Spleen (tissue), 11 donors: ENCODE measurements at regions not wholly inside any gene's neighbourhood (a gene's known extent, or its start where the extent isn't known, plus 50 kb on each side); places are given as distances from the start of the nearest gene placed in this dataset.

Experiments
- DNase-seq: peaks from one replicate; pipeline ENCODE4 v3.0.0-alpha.2; 2020
- H3K27ac ChIP-seq, 8 donors: fragments of 200-600 bp; sonication (generic) in 7 of 8; 1 replicate in 4 of 8; 2 replicates in 4 of 8; pipeline versions ENCODE4 v1.5.0 to v1.8.0; 2016 to 2021; ENCODE audit warnings: inconsistent platforms in 4 of 8, mild to moderate bottlenecking in 4 of 8, moderate library complexity in 1 of 8
- H3K27me3 ChIP-seq, 7 donors: fragments of 200-600 bp; sonication (generic) in 6 of 7; replicated peaks in 1 of 7; 1 replicate in 4 of 7; 2 replicates in 3 of 7; pipeline versions ENCODE4 v1.5.0 to v1.8.0; 2016 to 2021; ENCODE audit warnings: inconsistent platforms in 3 of 7, mild to moderate bottlenecking in 1 of 7
- H3K36me3 ChIP-seq, 6 donors: fragments of 200-600 bp; sonication (generic) in 5 of 6; 1 replicate in 4 of 6; 2 replicates in 2 of 6; pipeline versions ENCODE4 v1.5.0 to v1.8.0; 2016 to 2021; ENCODE audit warnings: inconsistent platforms in 2 of 6
- H3K4me1 ChIP-seq, 6 donors: fragments of 200-600 bp; sonication (generic) in 5 of 6; 1 replicate in 3 of 6; 2 replicates in 3 of 6; pipeline versions ENCODE4 v1.5.0 to v1.8.0; 2016 to 2021; ENCODE audit warnings: inconsistent platforms in 3 of 6
- H3K4me3 ChIP-seq, 8 donors: fragments of 200-600 bp; sonication (generic) in 7 of 8; 1 replicate in 4 of 8; 2 replicates in 4 of 8; pipeline versions ENCODE4 v1.5.0 to v1.8.0; 2016 to 2021; ENCODE audit warnings: inconsistent platforms in 4 of 8, mild to moderate bottlenecking in 4 of 8, moderate library complexity in 2 of 8
- H3K9me3 ChIP-seq, 8 donors: fragments of 200-600 bp; sonication (generic) in 7 of 8; 1 replicate in 4 of 8; 2 replicates in 4 of 8; pipeline versions ENCODE4 v1.5.0 to v1.8.0; 2016 to 2021; ENCODE audit warnings: inconsistent platforms in 4 of 8
- CTCF ChIP-seq, 11 experiments: fragments of 200-600 bp in 7 of 11; fragments of 450-650 bp in 4 of 11; sonication (generic) in 4 of 11; IDR thresholded peaks in 8 of 11; conservative IDR thresholded peaks in 3 of 11; 1 replicate in 7 of 11; 2 replicates in 4 of 11; pipeline versions ENCODE4 v1.4.0 to v1.8.0; 2016 to 2021; ENCODE audit warnings: antibody characterized with exemption in 11 of 11, inconsistent platforms in 4 of 11, mild to moderate bottlenecking in 1 of 11
- POLR2A ChIP-seq, 3 donors: fragments of 450-650 bp; IDR thresholded peaks; one replicate each; pipeline ENCODE4 v1.5.1; 2017; ENCODE audit warnings: antibody characterized with exemption in 3 of 3, mild to moderate bottlenecking in 1 of 3
- POLR2AphosphoS5 ChIP-seq, 3 donors: sonication (generic); formaldehyde crosslinking; IDR thresholded peaks; one replicate each; pipeline ENCODE4 v1.5.1; 2017; ENCODE audit warnings: antibody characterized with exemption in 3 of 3
- WGBS, 5 donors: extraction: QIAGEN DNeasy Blood & Tissue Kit in 3 of 5; methylation state at CpG; one replicate each; pipeline versions ENCODE4 v1.1.5 to v1.1.7; 2013 to 2018; 5-methylcytosine and 5-hydroxymethylcytosine counted together
- intact Hi-C: fragments of 100-400 bp; cut with DNase I; formaldehyde crosslinking; loops from one replicate; pipeline ENCODE4 v1.15.0; 2023; ENCODE audit warnings: low total_unique reads
- donor health status: healthy with polysubstance abuse.
- donor health status: DM: no; HTN: no; CAD: no; lungs with moderate emphysema.
- donor health status: DM: no; HTN: no; CAD: no.
- donor health status: Bipolar disorder and iron deficiency.
- donor health status: healthy.
- donor health status: DM: no; HTN: no; CAD: no.
- donor health status: DM: yes; HTN: yes; CAD: no.

GRCh38 chr9:117783828-117784227, 79.6 kb downstream of the TLR4 start:
- 18 to 71% (median 38%) methylated on average over 1 of the region's 1 CpG for WGBS, 5 donors
- Histone ChIP-seq H3K36me3 (no peaks in the 10 kb centered on the region), H3K27me3 (no peaks in the 10 kb centered on the region), H3K4me3 (peak overlapping the region in 5 of 8 donors; percentile 32 to 65 (median 38)), H3K27ac (peak overlapping the region; percentile 44 to 84 (median 80)), H3K4me1 (peaks cover 4 to 36% (median 25%) of the 10 kb centered on the region in 6 donors), H3K9me3 (no peaks in the 10 kb centered on the region)
- DNase-seq, result peak; percentile 80
- intact Hi-C loops, result loop anchor here (10.0 kb wide), 1 partner anchor 139 kb away; no protein-coding TSS in a partner anchor
- TF ChIP-seq CTCF (IDR thresholded peaks at IDR 0.05 in 8 of 11, conservative IDR thresholded peaks at IDR 0.05 in 3 of 11), result no peak
- peak in 1 of 3 donors; percentile 8 for TF ChIP-seq POLR2AphosphoS5 (IDR thresholded peaks at IDR 0.05)

- WGBS, 5 donors, result 67 to 82% (median 75%) methylated on average over 1 of the region's 1 CpG
- intact Hi-C loops, result loop anchor here (10.0 kb wide), 1 partner anchor 140 kb away; no protein-coding TSS in a partner anchor
- Histone ChIP-seq H3K4me3 (no peak overlapping the region), H3K36me3 (no peaks in the 10 kb centered on the region), H3K4me1 (peaks cover 4 to 28% (median 20%) of the 10 kb centered on the region in 6 donors), H3K27me3 (no peaks in the 10 kb centered on the region), H3K9me3 (no peaks in the 10 kb centered on the region), H3K27ac (no peak overlapping the region)
- no peak for TF ChIP-seq POLR2AphosphoS5 (IDR thresholded peaks at IDR 0.05)
- TF ChIP-seq CTCF (IDR thresholded peaks at IDR 0.05 in 8 of 11, conservative IDR thresholded peaks at IDR 0.05 in 3 of 11), result no peak
- no peak for TF ChIP-seq POLR2A (IDR thresholded peaks at IDR 0.05)
- no peak for DNase-seq
Observed at GRCh38 chr9:117784996-117785395, 80.8 kb downstream of the TLR4 start.

GRCh38 chr9:117787746-117788145, 83.5 kb downstream of the TLR4 start:
- Histone ChIP-seq H3K36me3 (no peaks in the 10 kb centered on the region), H3K27me3 (no peaks in the 10 kb centered on the region), H3K4me3 (no peak overlapping the region), H3K9me3 (peaks cover 0 to 9% (median 0%) of the 10 kb centered on the region in 8 donors), H3K4me1 (peaks cover 4 to 22% (median 14%) of the 10 kb centered on the region in 6 donors), H3K27ac (no peak overlapping the region)
- DNase-seq, result no peak
- 66 to 83% (median 81%) methylated on average over 3 of the region's 3 CpGs for WGBS, 5 donors
- TF ChIP-seq POLR2AphosphoS5 (IDR thresholded peaks at IDR 0.05) (no peak), POLR2A (IDR thresholded peaks at IDR 0.05) (no peak), CTCF (IDR thresholded peaks at IDR 0.05 in 8 of 11, conservative IDR thresholded peaks at IDR 0.05 in 3 of 11) (no peak)
- intact Hi-C loops, result loop anchor here (10.0 kb wide), 1 partner anchor 143 kb away; no protein-coding TSS in a partner anchor

GRCh38 chr9:117795271-117795670, 91.1 kb downstream of the TLR4 start:
- H3K27me3 ChIP-seq, result no peaks in the 10 kb centered on the region
- no peaks in the 10 kb centered on the region for H3K4me1 ChIP-seq
- no peak overlapping the region for H3K4me3 ChIP-seq
- TF ChIP-seq CTCF (IDR thresholded peaks at IDR 0.05 in 8 of 11, conservative IDR thresholded peaks at IDR 0.05 in 3 of 11), result no peak
- TF ChIP-seq POLR2A (IDR thresholded peaks at IDR 0.05), result no peak
- no peak for TF ChIP-seq POLR2AphosphoS5 (IDR thresholded peaks at IDR 0.05)
- no peak overlapping the region for H3K27ac ChIP-seq
- H3K9me3 ChIP-seq, result peaks cover 0 to 9% (median 0%) of the 10 kb centered on the region in 8 donors
- no peaks in the 10 kb centered on the region for H3K36me3 ChIP-seq
- no peak for DNase-seq
- intact Hi-C loops, result no loop called here
